Hindlimb muscle (tissue), 1 donor: ENCODE measurements at regions not wholly inside any gene's neighbourhood (a gene's known extent, or its start where the extent isn't known, plus 50 kb on each side); places are given as distances from the start of the nearest gene placed in this dataset.

Experiments
- DNase-seq: peaks from one replicate; pipeline ENCODE4 v3.0.0-alpha.2; 2013

DNA sequence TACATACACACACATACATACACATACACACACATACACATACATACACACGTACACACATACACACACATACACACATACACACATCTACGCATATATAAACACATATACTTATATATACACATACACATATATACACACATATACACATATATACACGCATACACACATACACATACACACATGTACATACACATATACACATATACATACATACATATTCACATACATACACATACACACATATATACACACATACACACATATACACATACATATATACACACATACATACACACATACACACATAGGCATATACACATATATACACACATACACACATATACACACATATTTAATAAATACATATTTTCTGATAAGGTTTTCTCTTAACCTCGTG, 324.0 kb downstream of the RPS6KC1 start:
- DNase-seq, result no peak

DNA sequence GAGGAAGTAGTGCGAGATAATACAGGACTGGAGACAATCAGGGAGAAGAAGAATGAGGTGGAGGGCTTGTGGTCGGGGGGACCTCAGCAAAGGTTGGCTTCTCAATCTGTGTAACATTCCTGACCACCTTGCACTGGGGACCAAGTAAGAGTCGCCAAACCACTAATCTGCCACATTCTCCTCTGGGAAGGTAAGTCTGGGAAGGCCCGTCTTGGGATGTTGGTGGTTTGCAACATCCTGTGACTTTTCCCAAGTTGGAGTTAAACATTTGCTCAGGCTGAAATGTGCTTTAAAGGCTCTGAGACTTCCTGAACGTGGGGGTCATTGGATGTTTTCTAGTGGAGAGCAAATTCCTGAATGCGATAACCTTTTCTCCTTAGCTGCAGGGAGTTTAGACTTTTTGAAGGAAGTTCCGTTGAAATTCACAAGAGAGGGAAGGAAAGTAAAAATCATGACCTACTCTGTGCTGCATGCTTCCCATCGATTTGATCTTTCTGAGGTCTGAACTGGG, 325.9 kb downstream of the RPS6KC1 start:
- no peak for DNase-seq

- DNase-seq, result no peak
These were observed 329.8 kb downstream of the RPS6KC1 start for GRCh38 chr1:213380865-213381264.

DNA sequence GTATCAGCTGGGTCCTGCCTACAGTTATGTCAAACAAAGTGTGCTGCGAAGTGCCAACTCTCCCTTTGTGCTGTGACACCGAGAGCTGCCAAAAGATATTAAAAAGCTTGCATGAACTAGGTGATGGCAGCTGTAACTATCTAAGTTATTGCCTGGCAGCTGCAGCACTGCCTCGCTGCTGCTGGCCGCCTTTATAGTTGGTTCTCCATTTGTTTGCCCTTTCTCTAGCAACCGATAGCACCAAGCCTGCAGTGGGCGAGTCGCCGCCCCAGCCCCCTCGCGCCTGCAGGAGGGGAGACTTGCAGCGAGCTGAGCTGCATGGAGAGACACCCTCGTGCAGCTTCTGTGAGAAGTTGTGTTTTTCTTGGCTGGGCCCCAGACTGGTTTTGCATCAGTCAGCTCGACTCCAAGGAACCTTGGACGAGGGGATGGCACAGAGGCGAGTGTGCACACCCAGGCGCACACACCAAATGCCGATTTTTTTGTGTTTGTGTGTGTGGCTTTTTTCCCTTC, 330.6 kb downstream of the RPS6KC1 start:
- peak; percentile 29 for DNase-seq

GRCh38 chr1:213383465-213383864, 332.4 kb downstream of the RPS6KC1 start:
- DNase-seq, result no peak

- no peak for DNase-seq
These were observed 334.2 kb downstream of the RPS6KC1 start for GRCh38 chr1:213385201-213385600.

DNA sequence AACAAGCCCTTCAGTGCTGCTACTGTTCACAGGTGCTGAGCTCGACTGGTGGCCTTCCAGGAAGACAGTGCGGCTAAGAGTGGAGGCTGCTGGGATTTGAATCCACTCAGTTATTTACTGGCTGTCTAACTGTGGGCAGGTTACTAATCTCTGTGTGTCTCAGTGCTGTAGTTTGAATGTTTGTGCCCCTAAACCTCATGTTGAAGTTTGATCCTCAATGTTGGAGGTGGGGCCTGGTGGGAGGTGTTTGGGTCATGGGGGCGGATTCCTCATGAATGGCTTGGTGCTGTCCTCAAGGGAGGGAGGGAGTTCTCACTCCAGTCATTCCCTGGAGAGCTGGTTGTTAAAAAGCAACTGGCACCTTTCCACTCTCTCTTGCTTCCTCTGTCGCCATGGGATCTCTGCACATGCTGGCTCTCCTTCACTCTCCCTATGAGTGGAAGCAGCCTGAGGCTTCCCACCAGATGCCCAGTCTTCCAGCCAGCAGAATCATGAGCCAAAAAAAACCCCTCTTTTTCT, 334.8 kb downstream of the RPS6KC1 start:
- DNase-seq, result no peak

GRCh38 chr1:213387380-213388015, 336.5 kb downstream of the RPS6KC1 start:
- DNase-seq, result no peak

DNA sequence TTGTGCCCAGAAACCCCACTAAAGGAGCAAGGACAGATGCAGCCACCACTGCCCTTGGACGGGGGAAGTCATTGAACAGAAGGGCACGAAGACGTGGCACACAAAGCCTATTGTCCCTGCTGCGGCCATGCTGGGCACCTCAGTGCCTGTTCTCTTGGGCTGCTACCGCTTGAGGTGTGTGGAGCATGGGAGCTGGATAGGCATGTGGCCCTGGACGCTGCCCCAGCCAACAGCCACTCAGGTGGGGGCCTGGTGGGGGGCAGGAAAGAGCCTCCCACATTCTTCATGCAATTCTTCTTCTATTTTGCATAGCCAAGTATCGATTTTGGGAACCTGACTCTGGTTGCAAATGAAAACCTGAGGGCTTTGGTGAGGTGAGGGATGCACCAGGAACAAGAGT, 337.2 kb downstream of the RPS6KC1 start:
- DNase-seq, result no peak

GRCh38 chr1:213389061-213389581, 338.1 kb downstream of the RPS6KC1 start:
- no peak for DNase-seq

GRCh38 chr1:213391445-213391844, 340.4 kb downstream of the RPS6KC1 start:
- DNase-seq, result no peak

DNA sequence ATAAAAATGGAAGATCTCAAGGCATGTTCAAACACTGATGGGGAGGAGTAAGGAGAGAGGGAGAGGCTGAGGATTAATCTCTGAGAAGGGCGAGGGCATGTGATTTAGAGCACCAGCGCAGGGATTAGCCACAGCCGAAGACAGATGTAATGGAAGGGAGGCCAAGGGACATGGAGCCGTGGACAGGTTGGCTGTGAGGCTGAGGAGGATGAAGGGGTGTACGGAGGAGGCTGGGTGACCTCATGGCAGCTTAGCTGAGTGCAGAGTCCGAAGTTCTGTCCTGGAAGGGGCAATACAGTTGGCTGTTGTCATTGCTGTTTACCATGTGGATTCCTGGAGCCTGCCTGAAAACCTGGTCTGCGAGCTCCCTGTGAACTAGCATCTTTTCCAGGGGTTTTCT, 342.8 kb downstream of the RPS6KC1 start:
- no peak for DNase-seq

DNA sequence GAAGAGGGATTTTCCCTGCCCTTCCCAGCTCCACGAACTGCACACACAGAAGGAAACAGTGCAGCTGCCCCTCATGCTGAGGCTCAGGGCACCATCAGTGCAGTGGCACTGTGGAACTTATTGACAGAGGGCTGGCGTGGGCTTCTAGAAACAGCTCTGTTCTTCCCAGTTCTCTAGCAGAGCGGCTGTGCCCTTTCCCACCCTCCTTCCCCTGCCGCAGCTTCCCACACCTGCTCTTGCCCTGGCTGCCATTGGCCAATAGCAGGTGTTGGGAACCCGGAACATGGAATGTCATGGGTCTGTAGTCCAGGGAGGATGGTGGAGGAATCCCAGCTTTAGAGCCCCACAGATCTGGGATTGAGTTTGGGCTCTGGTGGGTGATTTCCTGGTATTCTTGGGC, 343.8 kb downstream of the RPS6KC1 start:
- DNase-seq, result no peak

- DNase-seq, result no peak
These were observed 346.6 kb downstream of the RPS6KC1 start for GRCh38 chr1:213397638-213398037.

DNA sequence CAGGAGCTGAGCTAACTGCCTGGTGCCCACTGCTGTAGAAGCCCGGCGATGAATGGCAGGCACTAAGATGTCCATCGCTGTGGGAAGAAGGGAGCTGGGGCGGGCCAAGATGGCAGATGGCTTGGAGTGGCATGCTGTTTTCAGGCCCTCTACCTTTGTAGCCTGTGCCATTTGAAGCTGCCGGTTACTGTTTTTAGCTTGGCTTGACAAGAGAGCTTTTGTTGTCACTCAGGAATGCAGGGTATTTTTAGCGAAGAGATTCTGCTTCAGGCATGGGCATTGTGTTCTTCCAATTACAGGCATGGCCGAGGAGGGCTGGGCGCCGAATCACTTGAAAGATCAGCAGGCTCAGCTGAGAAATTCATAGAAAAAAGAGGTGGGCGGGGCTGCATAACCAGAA, 348.7 kb downstream of the RPS6KC1 start:
- no peak for DNase-seq

DNA sequence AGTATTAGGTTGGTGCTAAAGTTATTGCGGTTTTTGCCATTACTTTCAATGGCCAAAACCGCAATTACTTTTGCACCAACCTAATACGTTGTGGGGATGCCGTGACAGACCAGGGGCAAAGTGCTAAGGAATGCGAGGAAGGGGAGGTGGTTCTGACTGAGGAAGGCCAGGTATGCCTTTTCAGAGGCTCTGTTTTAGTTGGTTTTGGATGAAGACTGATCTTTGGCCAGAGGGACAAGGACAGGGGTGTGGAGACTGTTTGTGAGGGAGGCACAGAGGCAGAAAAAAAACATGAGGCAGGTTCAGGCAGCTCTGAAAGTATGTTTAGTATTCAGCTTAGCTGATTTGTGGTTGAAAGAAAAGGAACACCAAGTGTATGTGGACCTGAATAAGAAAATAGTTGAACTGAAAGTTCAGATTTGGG, 358.2 kb downstream of the RPS6KC1 start:
- DNase-seq, result no peak

- DNase-seq, result no peak
These were observed 358.9 kb downstream of the RPS6KC1 start for GRCh38 chr1:213409971-213410370.

DNA sequence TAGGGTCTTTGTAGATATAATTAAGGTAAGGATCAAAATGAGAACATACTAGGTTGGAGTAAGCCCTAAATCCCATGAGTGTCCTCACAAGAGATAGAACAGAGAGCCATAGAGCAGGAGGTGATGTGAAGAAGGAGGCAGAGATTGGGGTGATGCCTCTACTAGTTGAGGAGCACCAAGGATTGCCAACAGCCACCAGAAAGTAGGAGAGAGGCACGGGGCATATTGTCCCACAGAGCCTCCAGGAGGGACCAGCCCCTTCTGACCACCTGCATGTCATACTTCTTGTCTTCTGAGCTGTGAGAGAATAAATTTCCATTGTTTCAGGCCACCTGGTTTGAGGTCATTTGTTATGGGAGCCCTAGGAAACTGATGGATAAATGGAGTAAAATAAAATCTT, 363.3 kb downstream of the RPS6KC1 start:
- DNase-seq, result no peak

GRCh38 chr1:213414911-213415310, 363.9 kb downstream of the RPS6KC1 start:
- DNase-seq, result no peak

- DNase-seq, result no peak
These were observed 364.8 kb downstream of the RPS6KC1 start for GRCh38 chr1:213415691-213416380.

- no peak for DNase-seq
These were observed 365.6 kb downstream of the RPS6KC1 start for GRCh38 chr1:213416461-213417224.

DNA sequence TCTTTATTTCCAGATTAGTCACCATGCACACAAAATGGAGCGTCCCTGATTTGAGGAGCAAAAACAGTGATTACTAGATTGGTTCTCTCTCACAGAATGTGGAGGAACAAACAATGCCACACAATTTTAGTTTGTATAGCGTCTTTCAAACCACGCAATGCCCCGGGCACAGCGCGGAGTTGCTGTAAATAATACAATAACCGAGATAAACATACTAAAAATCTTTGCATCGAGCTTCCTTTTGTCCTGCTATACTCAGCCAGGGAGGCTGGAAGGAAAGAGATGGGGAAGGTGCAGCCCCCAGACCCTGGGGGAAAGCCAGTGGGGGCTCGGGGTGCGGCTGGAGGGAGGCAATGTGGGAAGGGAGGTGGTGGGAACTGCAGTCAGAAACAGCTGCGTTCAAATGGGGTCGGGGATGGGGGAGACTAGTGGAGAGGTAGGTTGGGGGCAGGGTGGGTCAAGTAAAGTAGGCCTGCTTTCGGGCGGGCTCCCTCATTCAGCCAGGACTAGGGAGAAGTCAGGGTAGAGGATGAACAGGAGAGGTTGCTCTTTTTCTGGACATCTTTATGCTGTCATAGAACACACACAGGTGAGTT, 366.3 kb downstream of the RPS6KC1 start:
- no peak for DNase-seq
